GM18951 (cell line): ENCODE measurements at regions not wholly inside any gene's neighbourhood (a gene's known extent, or its start where the extent isn't known, plus 50 kb on each side); places are given as distances from the start of the nearest gene placed in this dataset.

Experiments
- POLR2A ChIP-seq: IDR thresholded peaks from 4 replicates; pipeline ENCODE4 v1.6.1; 2011; ENCODE audit warnings: mild to moderate bottlenecking; ENCODE audit not compliant: insufficient read length, insufficient read depth; ENCODE audit errors: extremely low read depth
- in situ Hi-C: fragments of 300-500 bp; cut with MboI; formaldehyde crosslinking; loops from one replicate; pipeline ENCODE4 v1.12.0; 2022; ENCODE audit warnings: low sequenced_read_pairs, mixed read lengths, inconsistent platforms; ENCODE audit not compliant: unreplicated experiment

- in situ Hi-C loops: no loop called here
- no peak for TF ChIP-seq POLR2A
These were observed 87.4 kb upstream of the ZMIZ1 start for GRCh38 chr10:78981257-78981969.

GRCh38 chr10:78981970-78982281 is 86.8 kb upstream of the ZMIZ1 start:
- TF ChIP-seq POLR2A: no peak
- in situ Hi-C loops: no loop called here

GRCh38 chr10:78982726-78983125 is 86.0 kb upstream of the ZMIZ1 start:
- in situ Hi-C loops: no loop called here
- TF ChIP-seq POLR2A: no peak

GRCh38 chr10:78983608-78984007 is 85.2 kb upstream of the ZMIZ1 start:
- in situ Hi-C loops: no loop called here
- TF ChIP-seq POLR2A: no peak

- in situ Hi-C loops: no loop called here
- no peak for TF ChIP-seq POLR2A
These were observed 82.6 kb upstream of the ZMIZ1 start for GRCh38 chr10:78985973-78986818.

GRCh38 chr10:78991187-78991586 is 77.6 kb upstream of the ZMIZ1 start:
- in situ Hi-C loops: no loop called here
- TF ChIP-seq POLR2A: no peak

- no peak for TF ChIP-seq POLR2A
- in situ Hi-C loops: no loop called here
These were observed 76.4 kb upstream of the ZMIZ1 start for GRCh38 chr10:78992333-78992732.

- TF ChIP-seq POLR2A: no peak
- in situ Hi-C loops: no loop called here
These were observed 75.4 kb upstream of the ZMIZ1 start for GRCh38 chr10:78993261-78993945.

GRCh38 chr10:78995987-78996791 is 72.6 kb upstream of the ZMIZ1 start:
- no peak for TF ChIP-seq POLR2A
- in situ Hi-C loops: no loop called here

- no peak for TF ChIP-seq POLR2A
- in situ Hi-C loops: no loop called here
These were observed 72.0 kb upstream of the ZMIZ1 start for GRCh38 chr10:78996792-78997129.

GRCh38 chr10:78997635-78998618 is 70.8 kb upstream of the ZMIZ1 start:
- TF ChIP-seq POLR2A: no peak
- in situ Hi-C loops: no loop called here
